NAMALWA (cell line): ENCODE measurements at regions not wholly inside any gene's neighbourhood (a gene's known extent, or its start where the extent isn't known, plus 50 kb on each side); places are given as distances from the start of the nearest gene placed in this dataset.
"Not testable (repeated sequence)": the region's sequence is repeated elsewhere in the genome, so short reads cannot be mapped to it uniquely, and the experiment has no call there.

Source experiments
- DNase-seq: peaks from one replicate; pipeline ENCODE4 v3.0.0-alpha.2; 2015; ENCODE audit warnings: low spot score

- DNase-seq = peak; percentile 65
Measured at GRCh38 chr19:22545751-22546150, 88.4 kb upstream of the ZNF492 start.

DNA sequence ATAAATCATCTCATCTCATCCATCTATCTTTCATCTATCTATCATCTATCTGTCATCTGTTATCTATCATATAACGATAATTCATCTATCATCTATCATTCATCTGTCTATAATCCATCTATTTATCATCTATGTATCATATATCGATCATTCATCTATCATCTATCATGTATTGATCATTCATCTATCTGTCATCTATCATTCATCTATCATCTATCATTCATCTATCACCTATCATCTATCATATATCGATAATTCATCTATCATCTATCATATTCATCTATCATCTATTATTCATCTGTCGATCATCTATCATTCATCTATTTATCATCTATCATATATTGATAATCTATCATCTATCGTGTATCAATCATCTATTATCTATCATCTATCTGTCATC lies 100.4 kb upstream of the ZNF492 start:
- DNase-seq = no peak

GRCh38 chr19:22532388-22533300 lies 101.5 kb upstream of the ZNF492 start:
- DNase-seq = no peak

GRCh38 chr19:22530042-22530441 lies 104.1 kb upstream of the ZNF492 start:
- no peak for DNase-seq

GRCh38 chr19:22528956-22529355 lies 105.2 kb upstream of the ZNF492 start:
- no peak for DNase-seq

GRCh38 chr19:22527554-22527953 lies 105.4 kb upstream of the ZNF98 start:
- no peak for DNase-seq

DNA sequence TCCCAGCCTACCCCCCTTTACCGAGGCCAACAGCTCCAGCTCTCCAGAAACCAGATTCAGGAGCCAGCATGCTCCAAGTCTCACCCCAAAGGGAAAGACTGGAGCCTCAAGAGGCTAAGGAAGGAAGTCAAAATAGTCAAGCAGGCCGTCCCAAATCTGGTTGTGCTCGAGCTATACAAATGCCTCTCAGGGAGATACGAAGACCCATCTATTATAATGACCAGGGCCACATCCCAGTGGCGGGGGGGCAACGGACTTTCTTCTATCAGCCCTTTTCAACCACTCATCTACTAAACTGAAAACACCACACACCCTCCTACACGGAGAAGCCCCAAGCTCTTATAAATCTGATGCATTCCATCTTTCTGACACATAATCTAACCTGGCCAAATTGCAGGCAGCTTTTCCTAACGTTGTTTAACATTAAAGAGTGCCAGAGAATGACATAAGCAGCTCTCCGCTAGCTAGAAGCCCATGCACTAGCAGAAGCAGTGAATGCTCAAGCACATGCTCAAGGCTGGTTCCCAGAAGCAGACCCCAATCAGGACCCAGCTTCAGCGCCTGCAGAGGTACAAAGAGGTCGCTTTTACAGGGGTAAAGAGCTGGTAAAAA lies 104.6 kb upstream of the ZNF98 start:
- DNase-seq = no peak

DNA sequence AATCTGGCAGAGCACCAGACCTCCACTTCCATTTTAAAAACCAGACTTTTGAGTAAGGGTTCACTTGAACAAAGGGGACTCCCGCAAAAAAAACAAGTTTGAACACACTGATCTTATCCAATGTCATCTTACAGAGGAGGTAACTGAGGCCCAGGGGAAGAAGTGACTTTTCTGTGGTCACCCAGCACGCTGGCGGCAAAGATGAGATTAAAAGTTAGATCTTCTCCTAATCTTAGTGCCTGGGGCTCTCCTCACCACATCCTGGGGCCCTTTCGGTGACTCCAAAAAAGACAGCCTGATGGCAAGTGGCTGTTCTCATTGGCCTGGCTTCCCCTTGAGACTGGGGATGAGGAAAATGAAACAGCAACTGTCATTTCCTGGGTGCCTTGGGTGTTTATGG lies 101.8 kb upstream of the ZNF98 start:
- DNase-seq = no peak

- DNase-seq = not testable (repeated sequence)
Measured at GRCh38 chr19:22519562-22519961, 97.4 kb upstream of the ZNF98 start.

DNA sequence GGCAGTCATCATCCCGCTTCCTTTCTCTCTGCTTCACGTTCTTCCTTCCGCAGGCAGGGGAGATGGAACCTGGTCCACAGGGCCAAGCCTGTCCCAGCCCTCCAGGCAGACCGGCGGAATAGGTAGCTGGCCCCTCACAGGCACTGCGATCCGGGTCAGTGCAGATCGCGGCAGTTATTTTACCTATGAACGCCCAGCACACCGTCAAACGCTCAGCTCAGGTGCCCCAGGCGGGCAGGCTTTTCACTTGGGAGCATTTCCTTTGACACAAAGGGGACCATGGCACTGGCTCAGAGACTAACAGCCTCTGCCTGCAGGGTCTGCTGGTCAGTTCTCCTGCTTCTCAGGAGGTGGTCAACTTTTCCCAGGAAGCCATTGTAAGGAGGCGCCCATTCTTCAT lies 97.0 kb upstream of the ZNF98 start:
- no peak for DNase-seq

- no peak for DNase-seq
Measured at GRCh38 chr19:22517496-22518411, 95.6 kb upstream of the ZNF98 start.

DNA sequence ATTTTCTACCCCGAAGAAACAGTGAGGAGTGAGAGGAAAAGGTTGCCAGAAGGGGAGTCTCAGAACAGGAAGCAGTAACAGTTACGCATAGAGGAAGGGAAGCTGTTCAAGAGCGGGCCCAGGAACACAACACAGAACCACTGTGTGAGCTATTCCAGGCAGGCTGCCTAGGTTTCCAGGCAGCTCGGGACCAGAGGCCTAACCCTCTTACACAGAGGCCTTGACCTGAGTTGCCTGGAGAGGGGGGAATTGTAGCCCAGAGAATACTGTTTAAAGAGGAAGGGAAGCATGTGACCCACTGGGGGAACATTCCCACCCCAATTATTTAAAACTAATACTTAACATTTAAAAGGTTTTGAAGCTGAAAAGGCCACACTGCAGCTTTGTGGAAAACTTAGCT lies 93.3 kb upstream of the ZNF98 start:
- DNase-seq = no peak

DNA sequence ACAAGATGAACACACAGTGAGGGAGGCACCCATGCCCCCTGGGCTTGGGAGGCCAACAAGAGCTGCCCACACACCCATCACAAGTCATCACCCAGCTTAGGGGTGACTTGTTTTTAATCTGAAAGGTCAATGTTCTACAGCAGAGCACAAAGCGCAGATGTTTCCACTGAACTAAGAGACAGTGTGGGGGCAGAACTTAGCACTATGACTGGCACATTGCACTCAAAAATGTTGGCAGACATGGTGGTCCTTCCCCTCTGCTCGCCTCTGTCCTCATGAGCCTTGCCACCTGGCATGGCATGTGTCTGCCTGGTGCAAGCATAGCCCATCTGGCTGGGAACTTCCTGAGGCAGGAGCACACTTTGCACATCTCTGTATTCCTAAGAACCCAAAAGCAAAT lies 81.4 kb upstream of the ZNF98 start:
- DNase-seq = no peak

DNA sequence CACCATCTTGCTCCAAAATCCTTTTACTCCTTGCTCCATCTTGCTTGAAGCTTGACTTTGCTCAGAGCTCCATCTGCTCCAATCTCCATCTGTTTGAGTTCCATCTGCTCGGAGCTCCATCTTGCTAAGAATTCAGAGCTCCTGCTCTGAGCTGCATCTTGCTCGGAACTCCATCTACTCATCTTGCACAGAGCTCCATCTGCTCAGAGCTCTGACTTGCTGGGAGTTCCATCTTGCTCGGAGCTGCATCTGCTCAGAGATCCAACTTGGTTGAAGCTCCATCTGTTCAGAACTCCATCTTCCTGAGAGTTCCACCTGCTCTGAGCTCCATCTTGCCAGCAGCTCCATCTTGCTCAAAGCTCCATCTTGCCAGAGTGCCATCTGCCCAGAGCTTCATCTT lies 80.6 kb upstream of the ZNF98 start:
- no peak for DNase-seq

GRCh38 chr19:22498831-22499430 lies 76.8 kb upstream of the ZNF98 start:
- not testable (repeated sequence) for DNase-seq

DNA sequence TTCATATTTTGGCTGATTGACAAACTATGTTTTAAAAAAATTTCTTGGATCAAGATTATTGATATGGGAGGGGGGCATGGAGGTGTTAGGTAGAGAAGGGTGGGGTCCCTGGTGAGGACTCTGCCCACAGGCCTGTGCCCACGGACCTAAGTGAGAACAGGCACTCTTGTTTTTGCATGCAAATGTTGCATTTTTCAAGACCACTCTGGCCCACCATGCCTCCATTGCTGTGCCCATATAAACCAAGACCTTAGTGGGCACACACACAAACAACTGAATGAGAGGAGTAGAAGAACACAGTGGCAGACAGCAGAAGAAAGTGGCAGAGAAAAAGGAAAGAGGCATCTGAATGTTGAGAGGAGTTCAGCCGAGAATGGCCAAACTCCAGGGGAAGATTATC lies 69.6 kb upstream of the ZNF98 start:
- DNase-seq = no peak

- not testable (repeated sequence) for DNase-seq
Measured at GRCh38 chr19:22483514-22483913, 61.4 kb upstream of the ZNF98 start.

GRCh38 chr19:22472180-22472637 lies 50.1 kb upstream of the ZNF98 start:
- no peak for DNase-seq
